ENCODE measurements at regions not wholly inside any gene's neighbourhood (a gene's known extent, or its start where the extent isn't known, plus 50 kb on each side); places are given as distances from the start of the nearest gene placed in this dataset.

DNA sequence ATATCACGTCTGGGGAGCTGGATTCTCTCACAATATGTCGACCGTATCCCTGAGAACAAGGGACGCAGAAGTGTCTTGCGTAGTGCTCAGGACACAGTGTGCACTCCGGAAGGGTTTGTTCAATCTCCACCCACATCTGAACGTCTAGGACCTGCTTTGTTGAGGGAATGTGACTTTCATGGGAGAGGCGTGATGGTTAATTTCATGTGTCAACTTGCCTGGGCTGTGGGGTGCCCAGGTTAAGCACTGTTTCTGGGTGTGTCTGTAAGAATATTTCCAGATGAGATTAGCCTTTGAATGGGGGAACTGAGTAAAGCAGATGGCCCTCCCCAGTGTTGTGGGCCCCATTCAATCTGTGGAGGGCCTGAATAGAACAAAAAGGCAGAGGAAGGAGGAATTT is 80.4 kb upstream of the SFMBT2 start:
- Histone ChIP-seq H3K14ac (ENCODE audit: insufficient read length) (no peak overlapping the region), H4K5ac (ENCODE audit: insufficient read length, low read depth, low read length) (no peak overlapping the region), H4K8ac (ENCODE audit: extremely low read depth, insufficient read depth, low read length) (no peak overlapping the region), H3K4me1 (replicated peaks in 1 of 4; ENCODE audit: control insufficient read depth in 3 of 4, insufficient read depth in 4 of 4, low read length in 3 of 4) (peaks cover 1 to 8% (median 5%) of the 10 kb centered on the region in 4 experiments; a peak in 6 of 7 replicates), H3K79me1 (ENCODE audit: low read depth, low read length) (no peaks in the 10 kb centered on the region), H3K27me3 (replicated peaks in 1 of 4; ENCODE audit: control insufficient read depth in 3 of 4, extremely low read depth in 1 of 4, insufficient read depth in 3 of 4, low read length in 3 of 4) (no peaks in the 10 kb centered on the region; a peak in 1 of 7 replicates), H2BK20ac (ENCODE audit: low read length) (no peak overlapping the region), H2AK5ac (ENCODE audit: low read depth, low read length) (no peak overlapping the region), H3K36me3 (ENCODE audit: control insufficient read depth in 2 of 4, insufficient read depth in 4 of 4, low read length in 3 of 4) (no peaks in the 10 kb centered on the region; a peak in 1 of 8 replicates), H3K4me3 (ENCODE audit: extremely low read depth in 1 of 4, insufficient read depth in 2 of 4, low read depth in 3 of 4, low read length in 4 of 4) (no peak overlapping the region), H4K91ac (replicated peaks; ENCODE audit: insufficient read length, low read length) (no peak overlapping the region), H3K18ac (ENCODE audit: extremely low read depth, low read length) (no peak overlapping the region), H2BK120ac (replicated peaks; ENCODE audit: low read depth, low read length) (no peak overlapping the region), H2AFZ (ENCODE audit: low read length) (no peak overlapping the region), H3K9ac (replicated peaks in 1 of 4; ENCODE audit: extremely low read depth in 1 of 4, low read depth in 3 of 4, low read length in 3 of 4) (no peak overlapping the region), H3K23me2 (ENCODE audit: low read depth, low read length) (no peaks in the 10 kb centered on the region; the same call in 1 of the 2 replicates), H2BK12ac (ENCODE audit: low read depth, low read length) (no peak overlapping the region), H3K9me3 (ENCODE audit: insufficient read depth in 2 of 2, low read depth in 1 of 2, low read length in 1 of 2) (no peaks in the 10 kb centered on the region), H3K23ac (ENCODE audit: insufficient read length) (no peak overlapping the region), H3K4ac (replicated peaks; ENCODE audit: insufficient read length, low read depth, low read length) (no peak overlapping the region), H3K4me2 (ENCODE audit: insufficient read depth in 1 of 2, low read depth in 2 of 2, low read length in 2 of 2) (no peak overlapping the region), H3K79me2 (ENCODE audit: control insufficient read depth in 1 of 2, insufficient read depth in 2 of 2, low read length in 2 of 2) (no peaks in the 10 kb centered on the region), H3K56ac (replicated peaks; ENCODE audit: insufficient read length, low read depth, low read length) (no peak overlapping the region), H3K27ac (ENCODE audit: low read depth, low read length) (no peak overlapping the region), H4K20me1 (replicated peaks in 1 of 2; ENCODE audit: control insufficient read depth in 1 of 2, insufficient read depth in 2 of 2, low read length in 2 of 2) (no peaks in the 10 kb centered on the region), H2BK5ac (ENCODE audit: low read depth, low read length) (no peak overlapping the region), H2BK15ac (ENCODE audit: low read length) (no peak overlapping the region)
- no peak for TF ChIP-seq GTF2F1 (IDR thresholded peaks at IDR 0.05; ENCODE audit: borderline replicate concordance, low read depth, low read length)
- TF ChIP-seq YY1 (IDR thresholded peaks at IDR 0.05; ENCODE audit: low read depth, low read length) = no peak
- no peak for TF ChIP-seq NRF1 (IDR thresholded peaks at IDR 0.05; ENCODE audit: low read depth, low read length)
- no peak for TF ChIP-seq SUZ12 (IDR thresholded peaks at IDR 0.05; ENCODE audit: low read length)
- TF ChIP-seq SRF (IDR thresholded peaks at IDR 0.05; ENCODE audit: low read depth, low read length) = no peak
- TF ChIP-seq TAF1 (IDR thresholded peaks at IDR 0.05; ENCODE audit: low read depth, low read length) = no peak
- TF ChIP-seq POLR2AphosphoS5 (IDR thresholded peaks at IDR 0.05; ENCODE audit: low read depth, low read length) = no peak
- no peak for TF ChIP-seq MAX (IDR thresholded peaks at IDR 0.05)
- no peak for TF ChIP-seq HDAC6 (IDR thresholded peaks at IDR 0.05; ENCODE audit: low read depth, low read length)
- TF ChIP-seq, protein P1, sequence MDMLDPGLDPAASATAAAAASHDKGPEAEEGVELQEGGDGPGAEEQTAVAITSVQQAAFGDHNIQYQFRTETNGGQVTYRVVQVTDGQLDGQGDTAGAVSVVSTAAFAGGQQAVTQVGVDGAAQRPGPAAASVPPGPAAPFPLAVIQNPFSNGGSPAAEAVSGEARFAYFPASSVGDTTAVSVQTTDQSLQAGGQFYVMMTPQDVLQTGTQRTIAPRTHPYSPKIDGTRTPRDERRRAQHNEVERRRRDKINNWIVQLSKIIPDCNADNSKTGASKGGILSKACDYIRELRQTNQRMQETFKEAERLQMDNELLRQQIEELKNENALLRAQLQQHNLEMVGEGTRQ (IDR thresholded peaks at IDR 0.05; ENCODE audit: low read length) = no peak
- no peak for TF ChIP-seq PHF8 (conservative IDR thresholded peaks at IDR 0.05; ENCODE audit: low read depth, low read length)
- no peak for TF ChIP-seq SP4 (IDR thresholded peaks at IDR 0.05; ENCODE audit: low read length)
- FAIRE-seq = no peak
- WGBS, 2 experiments (ENCODE audit: extremely low coverage in 1 of 2, insufficient coverage in 1 of 2, insufficient read length in 1 of 2, insufficient replicate concordance in 2 of 2, low coverage in 1 of 2, low lambda C conversion rate in 2 of 2, missing lambda C conversion rate in 1 of 2) = 87% methylated on average over 8 of the region's 8 CpGs; no CpG with 5 or more reads in 1 of the 2 experiments
- ChIA-PET CTCF (ENCODE audit: partially characterized antibody) (interaction anchor here (1.0 kb wide), 1 partner anchor 196 kb away, joined by 3 read pairs; no protein-coding TSS in a partner anchor), POLR2A (ENCODE audit: partially characterized antibody) (no interaction called here)
- no peak for DNase-seq (ENCODE audit: low read depth in 1 of 2, low spot score in 2 of 2)

Data from H1 (cell line).